ENCODE measurements at regions not wholly inside any gene's neighbourhood (a gene's known extent, or its start where the extent isn't known, plus 50 kb on each side); places are given as distances from the start of the nearest gene placed in this dataset.

DNA sequence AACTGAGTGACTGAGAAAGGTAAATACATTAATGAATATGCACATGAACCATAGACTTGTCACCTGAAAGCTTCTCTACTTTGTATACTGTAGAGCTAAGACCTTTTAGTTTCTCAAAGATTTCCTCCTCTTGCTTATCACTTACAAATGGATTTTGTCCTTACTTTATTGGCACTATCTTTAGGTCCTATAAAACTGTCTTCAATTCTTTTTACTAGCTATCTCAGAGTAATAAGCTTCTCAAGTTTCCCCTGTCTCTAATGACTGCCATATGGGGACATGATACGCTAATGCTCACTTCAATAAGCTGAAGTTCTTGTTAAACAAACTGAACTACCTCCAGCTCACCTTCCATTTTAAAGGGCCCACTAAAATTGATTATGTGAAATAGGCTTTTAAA is 468.2 kb upstream of the CCDC196 start:
- TF ChIP-seq, protein P1, sequence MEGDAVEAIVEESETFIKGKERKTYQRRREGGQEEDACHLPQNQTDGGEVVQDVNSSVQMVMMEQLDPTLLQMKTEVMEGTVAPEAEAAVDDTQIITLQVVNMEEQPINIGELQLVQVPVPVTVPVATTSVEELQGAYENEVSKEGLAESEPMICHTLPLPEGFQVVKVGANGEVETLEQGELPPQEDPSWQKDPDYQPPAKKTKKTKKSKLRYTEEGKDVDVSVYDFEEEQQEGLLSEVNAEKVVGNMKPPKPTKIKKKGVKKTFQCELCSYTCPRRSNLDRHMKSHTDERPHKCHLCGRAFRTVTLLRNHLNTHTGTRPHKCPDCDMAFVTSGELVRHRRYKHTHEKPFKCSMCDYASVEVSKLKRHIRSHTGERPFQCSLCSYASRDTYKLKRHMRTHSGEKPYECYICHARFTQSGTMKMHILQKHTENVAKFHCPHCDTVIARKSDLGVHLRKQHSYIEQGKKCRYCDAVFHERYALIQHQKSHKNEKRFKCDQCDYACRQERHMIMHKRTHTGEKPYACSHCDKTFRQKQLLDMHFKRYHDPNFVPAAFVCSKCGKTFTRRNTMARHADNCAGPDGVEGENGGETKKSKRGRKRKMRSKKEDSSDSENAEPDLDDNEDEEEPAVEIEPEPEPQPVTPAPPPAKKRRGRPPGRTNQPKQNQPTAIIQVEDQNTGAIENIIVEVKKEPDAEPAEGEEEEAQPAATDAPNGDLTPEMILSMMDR (conservative IDR thresholded peaks at IDR 0.05; ENCODE audit: low read depth in 2 of 2) = no peak
- no peak for TF ChIP-seq EZH2 (IDR thresholded peaks at IDR 0.05; ENCODE audit: low read depth, unreplicated experiment)
- TF ChIP-seq CREB1 (CRISPR knock-in tag; IDR thresholded peaks at IDR 0.05; ENCODE audit: low read depth) = no peak
- no peak for TF ChIP-seq EZH2phosphoT487 (IDR thresholded peaks at IDR 0.05; ENCODE audit: unreplicated experiment)
- TF ChIP-seq STAT1 (IDR thresholded peaks at IDR 0.05; ENCODE audit: unreplicated experiment) = no peak
- TF ChIP-seq POLR2AphosphoS5 (IDR thresholded peaks at IDR 0.05; ENCODE audit: low read depth) = no peak
